ENCODE measurements at regions not wholly inside any gene's neighbourhood (a gene's known extent, or its start where the extent isn't known, plus 50 kb on each side); places are given as distances from the start of the nearest gene placed in this dataset.

DNA sequence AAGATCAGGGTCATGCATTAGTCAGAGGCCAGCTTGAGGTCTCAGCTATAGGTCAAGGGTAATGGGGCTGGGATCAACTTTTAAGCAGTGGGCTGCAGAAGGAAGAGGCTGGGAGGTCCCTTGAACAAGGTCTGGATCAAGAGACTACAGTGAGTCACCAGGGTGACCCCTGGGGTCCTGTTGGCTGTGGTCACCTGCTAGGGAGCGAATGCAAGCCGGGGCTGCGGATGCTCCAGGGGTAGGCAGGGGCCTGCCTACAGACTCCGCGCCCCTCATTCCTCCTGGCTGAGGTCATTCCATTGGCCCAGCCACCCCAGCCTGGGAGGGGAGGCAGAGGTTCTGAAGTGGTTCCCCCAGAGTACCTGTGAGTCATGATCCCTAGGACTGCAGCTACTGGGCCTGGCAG lies 110.4 kb downstream of the CYP26B1 start:
- H3K4me3 ChIP-seq (ENCODE audit: low read depth, low read length): no peak overlapping the region
- no peak for DNase-seq (ENCODE audit: low read depth, low spot score)
- TF ChIP-seq, protein P1, sequence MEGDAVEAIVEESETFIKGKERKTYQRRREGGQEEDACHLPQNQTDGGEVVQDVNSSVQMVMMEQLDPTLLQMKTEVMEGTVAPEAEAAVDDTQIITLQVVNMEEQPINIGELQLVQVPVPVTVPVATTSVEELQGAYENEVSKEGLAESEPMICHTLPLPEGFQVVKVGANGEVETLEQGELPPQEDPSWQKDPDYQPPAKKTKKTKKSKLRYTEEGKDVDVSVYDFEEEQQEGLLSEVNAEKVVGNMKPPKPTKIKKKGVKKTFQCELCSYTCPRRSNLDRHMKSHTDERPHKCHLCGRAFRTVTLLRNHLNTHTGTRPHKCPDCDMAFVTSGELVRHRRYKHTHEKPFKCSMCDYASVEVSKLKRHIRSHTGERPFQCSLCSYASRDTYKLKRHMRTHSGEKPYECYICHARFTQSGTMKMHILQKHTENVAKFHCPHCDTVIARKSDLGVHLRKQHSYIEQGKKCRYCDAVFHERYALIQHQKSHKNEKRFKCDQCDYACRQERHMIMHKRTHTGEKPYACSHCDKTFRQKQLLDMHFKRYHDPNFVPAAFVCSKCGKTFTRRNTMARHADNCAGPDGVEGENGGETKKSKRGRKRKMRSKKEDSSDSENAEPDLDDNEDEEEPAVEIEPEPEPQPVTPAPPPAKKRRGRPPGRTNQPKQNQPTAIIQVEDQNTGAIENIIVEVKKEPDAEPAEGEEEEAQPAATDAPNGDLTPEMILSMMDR (IDR thresholded peaks at IDR 0.05; ENCODE audit: low read depth, low read length): no peak
- in situ Hi-C loops (cut with HindIII; ENCODE audit: low sequenced_read_pairs): no loop called here

DNA sequence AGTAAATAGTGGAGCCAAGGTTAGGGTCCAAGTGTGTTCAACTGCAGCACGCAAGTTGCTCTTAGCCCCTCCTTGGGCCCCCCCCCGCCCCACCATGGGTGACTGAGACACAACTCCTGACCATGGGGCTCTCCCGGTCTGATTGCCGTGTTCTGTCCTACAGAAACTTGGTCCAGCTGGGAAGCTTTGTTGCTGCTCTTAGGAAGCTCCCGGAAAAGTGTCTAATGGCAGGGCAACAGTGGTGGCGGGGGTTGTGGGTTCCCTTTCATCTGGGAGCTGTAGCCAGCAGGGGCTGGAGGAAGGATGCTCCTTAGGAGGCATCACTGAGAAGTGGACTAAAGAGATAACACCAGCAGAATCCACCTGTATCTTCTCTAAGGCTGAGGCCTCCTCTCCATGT lies 111.1 kb downstream of the CYP26B1 start:
- in situ Hi-C loops (cut with HindIII; ENCODE audit: low sequenced_read_pairs): no loop called here
- TF ChIP-seq, protein P1 (IDR thresholded peaks at IDR 0.05; ENCODE audit: low read depth, low read length): no peak

DNA sequence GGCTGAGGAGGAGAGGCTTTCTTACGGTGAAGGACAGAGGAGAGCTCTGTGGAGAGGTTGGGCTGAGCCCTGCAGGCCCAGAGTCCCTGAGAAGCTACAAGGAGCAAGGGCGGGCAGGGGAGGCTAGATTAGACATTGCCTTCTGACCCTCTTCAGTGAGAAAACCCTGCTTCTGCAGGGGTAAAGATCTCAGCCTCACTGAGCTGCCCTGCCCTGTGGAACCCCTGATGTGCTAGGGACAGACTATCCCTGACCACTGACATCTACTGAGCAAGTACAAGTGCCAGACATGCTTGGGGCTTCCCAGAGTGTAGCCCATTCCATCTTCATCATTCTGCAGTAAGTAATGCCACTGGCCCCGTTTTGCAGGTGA lies 111.5 kb downstream of the CYP26B1 start:
- no peak for DNase-seq (ENCODE audit: low read depth, low spot score)
- no peak overlapping the region for H3K4me3 ChIP-seq (ENCODE audit: low read depth, low read length)
- in situ Hi-C loops (cut with HindIII; ENCODE audit: low sequenced_read_pairs): no loop called here
- TF ChIP-seq, protein P1 (IDR thresholded peaks at IDR 0.05; ENCODE audit: low read depth, low read length): no peak

More for the DNA sequence above, 111.1 kb downstream of the CYP26B1 start:
- H3K4me3 ChIP-seq (ENCODE audit: low read depth, low read length): no peak overlapping the region
- DNase-seq (ENCODE audit: low read depth, low spot score): no peak

DNA sequence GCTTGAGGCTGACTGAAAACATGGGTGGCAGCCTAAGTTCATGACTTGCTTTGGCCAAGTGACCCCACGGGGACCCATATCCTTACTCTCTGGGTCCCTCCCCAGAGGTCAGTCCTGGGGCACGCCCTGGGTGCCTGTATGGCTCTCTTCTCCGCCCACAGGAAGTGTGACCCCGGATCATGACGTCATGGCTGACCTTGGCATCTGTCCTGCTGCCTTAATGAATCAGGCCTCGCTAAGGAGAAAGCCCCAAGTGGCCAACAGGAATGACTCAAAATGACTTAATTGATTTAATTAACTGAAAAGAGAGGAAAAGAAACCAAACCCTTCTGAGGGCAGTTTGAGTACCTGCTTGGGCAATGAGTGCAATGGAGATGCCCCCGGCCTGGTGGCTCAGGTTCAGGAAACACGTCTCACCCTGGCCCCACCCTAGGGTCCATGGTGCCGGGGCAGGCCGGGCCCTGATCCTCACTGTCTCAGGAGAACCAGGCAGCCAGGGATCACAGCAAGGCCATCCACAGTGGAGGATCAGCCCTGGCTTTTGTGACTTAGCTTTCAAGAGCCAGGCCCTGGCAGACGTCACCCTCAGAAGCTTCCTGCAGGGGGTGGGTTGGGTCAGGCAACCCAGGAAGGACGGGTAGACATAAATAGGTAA lies 112.0 kb downstream of the CYP26B1 start:
- no peak for DNase-seq (ENCODE audit: low read depth, low spot score)
- in situ Hi-C loops (cut with HindIII; ENCODE audit: low sequenced_read_pairs): no loop called here

DNA sequence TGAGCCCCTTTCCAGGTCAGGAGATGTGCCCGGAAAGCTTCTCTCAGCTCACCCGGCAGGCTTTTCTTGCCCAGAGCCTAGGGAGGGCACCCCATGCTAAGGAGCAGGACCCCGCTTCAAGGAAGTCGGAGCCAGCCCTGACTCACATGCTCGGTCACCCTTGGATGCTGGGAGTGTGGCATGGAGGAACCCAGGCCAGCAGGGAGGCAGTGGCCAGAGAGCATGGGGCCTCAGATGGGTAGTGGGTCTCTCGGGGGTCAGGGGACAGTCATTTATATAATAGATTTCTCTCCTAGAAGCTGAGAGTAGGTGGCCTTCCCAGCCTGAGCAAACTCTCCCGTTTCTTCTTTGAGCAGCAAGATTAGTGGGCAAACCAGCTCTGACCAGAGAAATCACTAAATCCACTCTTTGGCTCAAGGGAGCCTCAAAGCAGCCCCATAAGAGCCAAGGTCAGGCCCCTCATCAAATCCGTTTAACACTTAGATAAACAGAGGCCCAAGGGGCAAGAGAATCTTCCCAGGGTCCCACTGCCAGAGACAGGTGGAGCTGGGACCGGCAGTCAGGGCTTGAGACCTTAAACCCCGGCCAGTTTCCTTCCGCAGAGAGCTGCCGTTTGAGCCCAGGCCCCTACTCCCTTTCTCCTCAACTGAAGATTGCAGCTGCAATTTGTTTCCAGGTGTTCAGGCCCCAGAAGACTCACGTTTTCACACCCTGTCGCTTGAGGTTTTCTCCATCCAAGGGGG lies 113.1 kb downstream of the CYP26B1 start:
- TF ChIP-seq, protein P1 (IDR thresholded peaks at IDR 0.05; ENCODE audit: low read depth, low read length): no peak
- no peak for DNase-seq (ENCODE audit: low read depth, low spot score)
- in situ Hi-C loops (cut with HindIII; ENCODE audit: low sequenced_read_pairs): no loop called here
- H3K4me3 ChIP-seq (ENCODE audit: low read depth, low read length): no peak overlapping the region

More for the DNA sequence above, 112.0 kb downstream of the CYP26B1 start:
- no peak overlapping the region for H3K4me3 ChIP-seq (ENCODE audit: low read depth, low read length)
- TF ChIP-seq, protein P1 (IDR thresholded peaks at IDR 0.05; ENCODE audit: low read depth, low read length): no peak

DNA sequence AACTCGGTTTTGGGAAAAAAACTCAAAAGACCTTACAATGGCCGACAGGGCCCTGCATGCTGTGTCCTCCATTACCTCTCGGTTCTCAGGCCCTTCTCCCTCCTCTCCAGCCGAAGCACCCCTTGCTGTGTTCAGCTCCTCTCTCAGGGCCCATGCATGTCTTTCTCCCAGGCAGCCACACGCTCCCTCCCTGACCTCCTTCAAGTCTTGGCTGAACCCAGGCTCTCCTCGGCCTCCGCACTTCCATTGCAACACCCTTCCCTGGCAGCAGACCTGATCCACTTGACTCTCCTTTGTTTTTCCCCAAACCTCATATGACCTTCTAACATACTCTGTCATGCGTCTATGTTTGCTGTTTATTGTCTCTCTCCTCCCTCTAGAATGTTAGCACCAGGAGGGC lies 114.0 kb downstream of the CYP26B1 start:
- in situ Hi-C loops (cut with HindIII; ENCODE audit: low sequenced_read_pairs): no loop called here
- H3K4me3 ChIP-seq (ENCODE audit: low read depth, low read length): no peak overlapping the region
- no peak for DNase-seq (ENCODE audit: low read depth, low spot score)
- TF ChIP-seq, protein P1 (IDR thresholded peaks at IDR 0.05; ENCODE audit: low read depth, low read length): no peak
